MM.1S (cell line): ENCODE measurements at regions not wholly inside any gene's neighbourhood (a gene's known extent, or its start where the extent isn't known, plus 50 kb on each side); places are given as distances from the start of the nearest gene placed in this dataset.

Experiments
- DNase-seq: peaks from one replicate; pipeline ENCODE4 v3.0.0-alpha.2; 2015
- H2AFZ ChIP-seq: fragments of 300-600 bp; sonication (generic); 2 replicates; pipeline ENCODE4 v1.6.0; 2016; ENCODE audit warnings: antibody characterized with exemption, low read length
- H3F3A ChIP-seq: fragments of 300-600 bp; sonication (generic); 2 replicates; pipeline ENCODE4 v1.6.1; 2016; ENCODE audit warnings: mild to moderate bottlenecking, antibody characterized with exemption, low read length, moderate library complexity, mixed read lengths; ENCODE audit not compliant: insufficient read depth
- H3K27ac ChIP-seq: fragments of 300-600 bp; sonication (generic); 2 replicates; pipeline ENCODE4 v1.5.1; 2016; ENCODE audit warnings: mild to moderate bottlenecking, low read length
- H3K27me3 ChIP-seq: fragments of 300-600 bp; sonication (generic); replicated peaks from 2 replicates; pipeline ENCODE4 v1.6.0; 2016; ENCODE audit warnings: low read length; ENCODE audit not compliant: insufficient read depth
- H3K36me3 ChIP-seq: fragments of 300-600 bp; sonication (generic); replicated peaks from 2 replicates; pipeline ENCODE4 v1.6.1; 2016; ENCODE audit warnings: mild to moderate bottlenecking, low read length, mixed read lengths; ENCODE audit not compliant: insufficient read depth
- H3K4me1 ChIP-seq: fragments of 300-600 bp; sonication (generic); 2 replicates; pipeline ENCODE4 v1.6.1; 2016; ENCODE audit warnings: low read length, mixed read lengths
- H3K4me2 ChIP-seq: fragments of 300-600 bp; sonication (generic); 2 replicates; pipeline ENCODE4 v1.6.0; 2016; ENCODE audit warnings: low read depth, low read length
- H3K4me3 ChIP-seq: fragments of 300-600 bp; sonication (generic); 2 replicates; pipeline ENCODE4 v1.5.1; 2016; ENCODE audit warnings: low read length, mixed read lengths
- H3K79me2 ChIP-seq: fragments of 300-600 bp; sonication (generic); 2 replicates; pipeline ENCODE4 v1.6.1; 2016; ENCODE audit warnings: mixed run types, low read length, mixed read lengths
- H3K9ac ChIP-seq: fragments of 300-600 bp; sonication (generic); 2 replicates; pipeline ENCODE4 v1.6.1; 2016; ENCODE audit warnings: low read length, mixed read lengths
- H3K9me2 ChIP-seq: fragments of 300-600 bp; sonication (generic); replicated peaks from 2 replicates; pipeline ENCODE4 v1.6.1; 2016; ENCODE audit warnings: mild to moderate bottlenecking, low read length, mixed read lengths; ENCODE audit not compliant: insufficient read depth
- H3K9me3 ChIP-seq: fragments of 300-600 bp; sonication (generic); replicated peaks from 2 replicates; pipeline ENCODE4 v1.6.1; 2016; ENCODE audit warnings: mild to moderate bottlenecking, low read length, mixed read lengths; ENCODE audit not compliant: insufficient read depth
- H4K20me1 ChIP-seq: fragments of 300-600 bp; sonication (generic); 2 replicates; pipeline ENCODE4 v1.6.1; 2016; ENCODE audit warnings: mild to moderate bottlenecking, low read length, moderate library complexity, mixed read lengths; ENCODE audit not compliant: insufficient read depth
- CTCF ChIP-seq: fragments of 300-600 bp; sonication (generic); IDR thresholded peaks from 2 replicates; pipeline ENCODE4 v1.5.1; 2016; ENCODE audit warnings: antibody characterized with exemption, low read length, mixed read lengths
- EZH2 ChIP-seq: fragments of 300-600 bp; sonication (generic); optimal IDR thresholded peaks from 2 replicates; pipeline ENCODE3; 2017; ENCODE audit warnings: low read depth, mild to moderate bottlenecking, antibody characterized with exemption, low read length, mixed read lengths
- EZH2phosphoT487 ChIP-seq: fragments of 300-600 bp; sonication (generic); IDR thresholded peaks from 2 replicates; pipeline ENCODE4 v1.6.1; 2018; ENCODE audit warnings: antibody characterized with exemption, low read length

GRCh38 chr13:89748716-89749115, 1598.8 kb upstream of the MIR17HG start:
- Histone ChIP-seq H3K4me1 (no peaks in the 10 kb centered on the region), H4K20me1 (no peaks in the 10 kb centered on the region), H3K4me2 (no peak overlapping the region), H3K27ac (no peak overlapping the region), H3K9me3 (no peaks in the 10 kb centered on the region), H3K79me2 (no peaks in the 10 kb centered on the region), H3K36me3 (no peaks in the 10 kb centered on the region), H3K4me3 (no peak overlapping the region), H3K9me2 (no peaks in the 10 kb centered on the region), H3F3A (no peaks in the 10 kb centered on the region), H3K9ac (no peak overlapping the region), H3K27me3 (no peaks in the 10 kb centered on the region), H2AFZ (no peak overlapping the region)
- no peak for TF ChIP-seq EZH2
- no peak for DNase-seq

GRCh38 chr13:89749888-89750287, 1597.6 kb upstream of the MIR17HG start:
- H4K20me1 ChIP-seq: no peaks in the 10 kb centered on the region
- no peaks in the 10 kb centered on the region for H3K9me3 ChIP-seq
- H3K9me2 ChIP-seq: no peaks in the 10 kb centered on the region
- no peaks in the 10 kb centered on the region for H3K36me3 ChIP-seq
- H3K79me2 ChIP-seq: no peaks in the 10 kb centered on the region
- TF ChIP-seq CTCF (no peak), EZH2phosphoT487 (no peak), EZH2 (no peak)
- H2AFZ ChIP-seq: no peak overlapping the region
- no peak overlapping the region for H3K4me3 ChIP-seq
- no peaks in the 10 kb centered on the region for H3F3A ChIP-seq
- no peak overlapping the region for H3K9ac ChIP-seq
- H3K4me1 ChIP-seq: no peaks in the 10 kb centered on the region
- no peak for DNase-seq
- H3K27me3 ChIP-seq: no peaks in the 10 kb centered on the region
- H3K27ac ChIP-seq: no peak overlapping the region
- no peak overlapping the region for H3K4me2 ChIP-seq

GRCh38 chr13:89750371-89750770, 1597.1 kb upstream of the MIR17HG start:
- Histone ChIP-seq H3K9ac (no peak overlapping the region), H3K79me2 (no peaks in the 10 kb centered on the region), H3K4me1 (no peaks in the 10 kb centered on the region), H3K27me3 (no peaks in the 10 kb centered on the region), H3F3A (no peaks in the 10 kb centered on the region), H3K4me3 (no peak overlapping the region), H2AFZ (no peak overlapping the region), H3K9me2 (no peaks in the 10 kb centered on the region), H4K20me1 (no peaks in the 10 kb centered on the region), H3K4me2 (no peak overlapping the region), H3K36me3 (no peaks in the 10 kb centered on the region), H3K9me3 (no peaks in the 10 kb centered on the region), H3K27ac (no peak overlapping the region)
- TF ChIP-seq EZH2: no peak
- no peak for TF ChIP-seq EZH2phosphoT487
- no peak for TF ChIP-seq CTCF
- DNase-seq: no peak

GRCh38 chr13:89751432-89751930, 1596.0 kb upstream of the MIR17HG start:
- no peaks in the 10 kb centered on the region for H4K20me1 ChIP-seq
- H3K4me2 ChIP-seq: no peak overlapping the region
- no peak overlapping the region for H2AFZ ChIP-seq
- no peak overlapping the region for H3K9ac ChIP-seq
- no peaks in the 10 kb centered on the region for H3K79me2 ChIP-seq
- H3K27ac ChIP-seq: no peak overlapping the region
- H3K9me2 ChIP-seq: no peaks in the 10 kb centered on the region
- H3K27me3 ChIP-seq: no peaks in the 10 kb centered on the region
- no peak overlapping the region for H3K4me3 ChIP-seq
- no peaks in the 10 kb centered on the region for H3F3A ChIP-seq
- no peaks in the 10 kb centered on the region for H3K36me3 ChIP-seq
- no peak for DNase-seq
- H3K9me3 ChIP-seq: no peaks in the 10 kb centered on the region
- TF ChIP-seq CTCF: no peak
- no peak for TF ChIP-seq EZH2phosphoT487
- H3K4me1 ChIP-seq: no peaks in the 10 kb centered on the region
